ENCODE measurements at regions not wholly inside any gene's neighbourhood (a gene's known extent, or its start where the extent isn't known, plus 50 kb on each side); places are given as distances from the start of the nearest gene placed in this dataset.

DNA sequence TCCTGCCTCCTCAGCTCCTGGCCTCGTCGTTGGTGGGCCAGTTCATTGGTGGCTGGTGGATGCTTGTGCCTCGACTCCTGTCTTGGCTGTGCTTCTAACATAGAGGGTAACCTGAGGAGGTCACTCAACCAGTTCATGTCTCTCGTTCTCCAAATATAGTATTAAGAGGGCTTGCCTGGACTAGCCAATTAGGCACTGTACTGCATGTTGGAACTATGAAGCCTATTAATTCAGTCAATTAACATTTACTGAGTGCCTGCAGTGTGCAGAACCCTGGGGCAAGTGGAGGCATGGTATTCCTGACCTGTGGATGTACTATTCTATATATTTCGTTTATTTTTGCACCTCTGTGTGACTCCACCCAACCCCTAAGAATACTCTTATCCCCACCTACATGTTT, 89.9 kb upstream of the PELI1 start:
- TF ChIP-seq POLR2A (IDR thresholded peaks at IDR 0.05), result no peak
- TF ChIP-seq, protein P1, sequence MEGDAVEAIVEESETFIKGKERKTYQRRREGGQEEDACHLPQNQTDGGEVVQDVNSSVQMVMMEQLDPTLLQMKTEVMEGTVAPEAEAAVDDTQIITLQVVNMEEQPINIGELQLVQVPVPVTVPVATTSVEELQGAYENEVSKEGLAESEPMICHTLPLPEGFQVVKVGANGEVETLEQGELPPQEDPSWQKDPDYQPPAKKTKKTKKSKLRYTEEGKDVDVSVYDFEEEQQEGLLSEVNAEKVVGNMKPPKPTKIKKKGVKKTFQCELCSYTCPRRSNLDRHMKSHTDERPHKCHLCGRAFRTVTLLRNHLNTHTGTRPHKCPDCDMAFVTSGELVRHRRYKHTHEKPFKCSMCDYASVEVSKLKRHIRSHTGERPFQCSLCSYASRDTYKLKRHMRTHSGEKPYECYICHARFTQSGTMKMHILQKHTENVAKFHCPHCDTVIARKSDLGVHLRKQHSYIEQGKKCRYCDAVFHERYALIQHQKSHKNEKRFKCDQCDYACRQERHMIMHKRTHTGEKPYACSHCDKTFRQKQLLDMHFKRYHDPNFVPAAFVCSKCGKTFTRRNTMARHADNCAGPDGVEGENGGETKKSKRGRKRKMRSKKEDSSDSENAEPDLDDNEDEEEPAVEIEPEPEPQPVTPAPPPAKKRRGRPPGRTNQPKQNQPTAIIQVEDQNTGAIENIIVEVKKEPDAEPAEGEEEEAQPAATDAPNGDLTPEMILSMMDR (IDR thresholded peaks at IDR 0.05), result no peak
